A549 (cell line): ENCODE measurements at regions not wholly inside any gene's neighbourhood (a gene's known extent, or its start where the extent isn't known, plus 50 kb on each side); places are given as distances from the start of the nearest gene placed in this dataset.
"Not testable (repeated sequence)": the region's sequence is repeated elsewhere in the genome, so short reads cannot be mapped to it uniquely, and the experiment has no call there.

Experiments used
- ATAC-seq, 2 experiments: fragments of 200-7000 bp in 1 of 2; fragments of >200 bp in 1 of 2; cut with Nextera tagmentation in 1 of 2; cut with Tn5 transposase in 1 of 2; 3 replicates each; pipeline versions ENCODE4 v1.8.0 to v1.9.1; 2018 to 2020; ENCODE audit warnings: mild to moderate bottlenecking in 1 of 2, moderate library complexity in 1 of 2
- CTCF ChIA-PET: fragments of 300-600 bp; sonication (Branson Sonifier 250); formaldehyde crosslinking; extraction: SDS; loops from one replicate; lab custom pipeline; 2021; ENCODE audit warnings: antibody characterized with exemption, inconsistent platforms; lab: Yijun Ruan, JAX
- POLR2A ChIA-PET: fragments of 350-600 bp; formaldehyde crosslinking; extraction: SDS; loops from one replicate; lab custom pipeline; 2021; ENCODE audit warnings: antibody characterized with exemption, inconsistent platforms; lab: Yijun Ruan, JAX
- DNase-seq, 2 experiments: peaks; one replicate each; pipeline versions ENCODE4 v3.0.0 to v3.0.0-alpha.2; 2011 to 2016; ENCODE audit warnings: low read depth in 1 of 2, low spot score in 1 of 2
- FAIRE-seq: peaks from 2 replicates; lab custom pipeline; 2011; peaks lifted over from hg19 to GRCh38; lab: Jason Lieb, UNC
- H3K27ac ChIP-seq, 2 experiments: fragments of >200 bp; sonication (Bioruptor Twin); formaldehyde crosslinking; 3 replicates each; pipeline ENCODE4 v1.5.1; 2016 to 2017
- H3K4me1 ChIP-seq: fragments of >200 bp; sonication (Bioruptor Twin); formaldehyde crosslinking; 3 replicates; pipeline ENCODE4 v1.6.1; 2016
- H3K4me2 ChIP-seq: fragments of >200 bp; sonication (Bioruptor Twin); formaldehyde crosslinking; 3 replicates; pipeline ENCODE4 v1.6.1; 2016
- H3K4me3 ChIP-seq: fragments of >200 bp; sonication (Bioruptor Twin); formaldehyde crosslinking; 3 replicates; pipeline ENCODE4 v1.5.1; 2016
- H3K9me3 ChIP-seq: fragments of >200 bp; sonication (Bioruptor Twin); formaldehyde crosslinking; 3 replicates; pipeline ENCODE4 v1.6.1; 2016
- CBX8 ChIP-seq: fragments of 200-600 bp; sonication (generic); IDR thresholded peaks from 2 replicates; pipeline ENCODE4 v1.6.1; 2016
- CEBPB ChIP-seq, 2 experiments: fragments of >200 bp in 1 of 2; sonication (Bioruptor Twin) in 1 of 2; formaldehyde crosslinking in 1 of 2; IDR thresholded peaks; 2 replicates each; pipeline ENCODE4 v1.6.1; 2012 to 2016
- CTCF ChIP-seq: fragments of >200 bp; sonication (Bioruptor Twin); formaldehyde crosslinking; IDR thresholded peaks from 3 replicates; pipeline ENCODE4 v1.5.1; 2016
- ESRRA ChIP-seq: fragments of 150-350 bp; IDR thresholded peaks from 2 replicates; pipeline ENCODE4 v1.6.1; 2014; ENCODE audit warnings: mild to moderate bottlenecking, low read length, borderline replicate concordance
- HES2 ChIP-seq: fragments of >200 bp; sonication (Bioruptor Twin); formaldehyde crosslinking; IDR thresholded peaks from 2 replicates; pipeline ENCODE4 v1.6.1; 2016
- HEYL ChIP-seq: fragments of 250-450 bp; sonication (Bioruptor Pico); IDR thresholded peaks from 2 replicates; pipeline ENCODE4 v1.8.0; 2021; ENCODE audit warnings: mild to moderate bottlenecking, moderate library complexity
- HMGXB4 ChIP-seq: fragments of 250-450 bp; sonication (Bioruptor Pico); IDR thresholded peaks from 2 replicates; pipeline ENCODE4 v1.5.0; 2021; ENCODE audit warnings: mild to moderate bottlenecking, moderate library complexity, borderline replicate concordance
- HOXA7 ChIP-seq: fragments of 250-450 bp; sonication (Bioruptor Pico); IDR thresholded peaks from 2 replicates; pipeline ENCODE4 v1.5.0; 2020; ENCODE audit warnings: mild to moderate bottlenecking, moderate library complexity
- NPAS2 ChIP-seq: fragments of 250-450 bp; sonication (Bioruptor Pico); IDR thresholded peaks from 2 replicates; pipeline ENCODE4 v1.8.0; 2022; ENCODE audit warnings: mild to moderate bottlenecking, moderate library complexity, borderline replicate concordance
- PHF8 ChIP-seq: fragments of 200-600 bp; sonication (generic); IDR thresholded peaks from 2 replicates; pipeline ENCODE4 v1.6.1; 2016; ENCODE audit warnings: low read depth, mild to moderate bottlenecking, antibody characterized with exemption, moderate library complexity, borderline replicate concordance
- POLR2A ChIP-seq: IDR thresholded peaks from 2 replicates; pipeline ENCODE4 v1.6.1; 2012; ENCODE audit warnings: mild to moderate bottlenecking, low read length
- RNF2 ChIP-seq: fragments of 200-600 bp; sonication (generic); IDR thresholded peaks from 2 replicates; pipeline ENCODE4 v1.6.1; 2016; ENCODE audit warnings: low read depth, mild to moderate bottlenecking, antibody characterized with exemption, moderate library complexity, borderline replicate concordance
- SMC3 ChIP-seq: fragments of >200 bp; sonication (Bioruptor Twin); formaldehyde crosslinking; IDR thresholded peaks from 3 replicates; pipeline ENCODE4 v1.6.1; 2018; ENCODE audit warnings: inconsistent platforms
- ZC3H11A ChIP-seq: fragments of 450-650 bp; IDR thresholded peaks from 2 replicates; pipeline ENCODE4 v1.6.1; 2014; ENCODE audit warnings: antibody characterized with exemption, mild to moderate bottlenecking
- WGBS: methylation state at CpG from one replicate; pipeline ENCODE4 v1.1.6; 2017; ENCODE audit errors: missing lambda C conversion rate; 5-methylcytosine and 5-hydroxymethylcytosine counted together
- TF ChIP-seq, protein P1 (sequence below): fragments of 200-600 bp; sonication (generic); IDR thresholded peaks from 2 replicates; pipeline ENCODE4 v1.6.1; 2016; ENCODE audit warnings: antibody characterized with exemption, mild to moderate bottlenecking, moderate library complexity
- TF ChIP-seq, protein P2 (sequence below): fragments of 250-450 bp; sonication (Bioruptor Pico); IDR thresholded peaks from 2 replicates; pipeline ENCODE4 v1.5.0; 2020; ENCODE audit warnings: low read depth, mild to moderate bottlenecking, moderate library complexity

DNA sequence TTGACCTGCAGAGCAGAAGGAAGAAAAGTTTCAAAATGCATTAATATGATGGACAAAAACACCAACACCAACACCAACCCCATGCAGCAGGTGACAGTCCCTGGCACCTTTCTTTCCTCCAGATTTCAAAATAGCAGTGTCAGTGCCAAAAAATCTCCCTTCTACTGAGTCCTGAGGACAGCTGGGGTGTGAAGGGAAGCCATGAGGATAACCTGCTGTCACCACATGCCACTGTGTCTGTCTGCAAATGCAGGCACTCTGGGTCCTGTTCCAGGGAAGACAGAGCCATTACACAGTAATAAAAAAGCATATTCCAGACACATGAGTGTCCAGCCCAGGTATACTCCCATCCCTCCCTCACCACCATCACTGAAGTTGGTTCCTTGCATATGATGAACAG is 187.5 kb downstream of the BMP15 start:
- no peak for ATAC-seq
- no peak overlapping the region for H3K27ac ChIP-seq
- no peak overlapping the region for H3K4me2 ChIP-seq
- no peak for FAIRE-seq
- TF ChIP-seq PHF8 (no peak), HEYL (CRISPR knock-in tag) (no peak), CBX8 (no peak), ESRRA (no peak), HMGXB4 (CRISPR knock-in tag) (no peak), POLR2A (no peak), CTCF (no peak), SMC3 (no peak), NPAS2 (no peak), RNF2 (no peak), HOXA7 (CRISPR knock-in tag) (no peak), CEBPB (IDR thresholded peaks at IDR 0.05) (no peak), ZC3H11A (no peak), HES2 (no peak)
- TF ChIP-seq, protein P1, sequence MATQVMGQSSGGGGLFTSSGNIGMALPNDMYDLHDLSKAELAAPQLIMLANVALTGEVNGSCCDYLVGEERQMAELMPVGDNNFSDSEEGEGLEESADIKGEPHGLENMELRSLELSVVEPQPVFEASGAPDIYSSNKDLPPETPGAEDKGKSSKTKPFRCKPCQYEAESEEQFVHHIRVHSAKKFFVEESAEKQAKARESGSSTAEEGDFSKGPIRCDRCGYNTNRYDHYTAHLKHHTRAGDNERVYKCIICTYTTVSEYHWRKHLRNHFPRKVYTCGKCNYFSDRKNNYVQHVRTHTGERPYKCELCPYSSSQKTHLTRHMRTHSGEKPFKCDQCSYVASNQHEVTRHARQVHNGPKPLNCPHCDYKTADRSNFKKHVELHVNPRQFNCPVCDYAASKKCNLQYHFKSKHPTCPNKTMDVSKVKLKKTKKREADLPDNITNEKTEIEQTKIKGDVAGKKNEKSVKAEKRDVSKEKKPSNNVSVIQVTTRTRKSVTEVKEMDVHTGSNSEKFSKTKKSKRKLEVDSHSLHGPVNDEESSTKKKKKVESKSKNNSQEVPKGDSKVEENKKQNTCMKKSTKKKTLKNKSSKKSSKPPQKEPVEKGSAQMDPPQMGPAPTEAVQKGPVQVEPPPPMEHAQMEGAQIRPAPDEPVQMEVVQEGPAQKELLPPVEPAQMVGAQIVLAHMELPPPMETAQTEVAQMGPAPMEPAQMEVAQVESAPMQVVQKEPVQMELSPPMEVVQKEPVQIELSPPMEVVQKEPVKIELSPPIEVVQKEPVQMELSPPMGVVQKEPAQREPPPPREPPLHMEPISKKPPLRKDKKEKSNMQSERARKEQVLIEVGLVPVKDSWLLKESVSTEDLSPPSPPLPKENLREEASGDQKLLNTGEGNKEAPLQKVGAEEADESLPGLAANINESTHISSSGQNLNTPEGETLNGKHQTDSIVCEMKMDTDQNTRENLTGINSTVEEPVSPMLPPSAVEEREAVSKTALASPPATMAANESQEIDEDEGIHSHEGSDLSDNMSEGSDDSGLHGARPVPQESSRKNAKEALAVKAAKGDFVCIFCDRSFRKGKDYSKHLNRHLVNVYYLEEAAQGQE, result no peak
- TF ChIP-seq, protein P2, sequence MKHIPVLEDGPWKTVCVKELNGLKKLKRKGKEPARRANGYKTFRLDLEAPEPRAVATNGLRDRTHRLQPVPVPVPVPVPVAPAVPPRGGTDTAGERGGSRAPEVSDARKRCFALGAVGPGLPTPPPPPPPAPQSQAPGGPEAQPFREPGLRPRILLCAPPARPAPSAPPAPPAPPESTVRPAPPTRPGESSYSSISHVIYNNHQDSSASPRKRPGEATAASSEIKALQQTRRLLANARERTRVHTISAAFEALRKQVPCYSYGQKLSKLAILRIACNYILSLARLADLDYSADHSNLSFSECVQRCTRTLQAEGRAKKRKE (CRISPR knock-in tag), result no peak
- no peak overlapping the region for H3K4me3 ChIP-seq
- POLR2A ChIA-PET, result no interaction called here
- H3K4me1 ChIP-seq, result no peaks in the 10 kb centered on the region
- no peak for DNase-seq
- CTCF ChIA-PET, result no interaction called here
- H3K9me3 ChIP-seq, result no peaks in the 10 kb centered on the region

DNA sequence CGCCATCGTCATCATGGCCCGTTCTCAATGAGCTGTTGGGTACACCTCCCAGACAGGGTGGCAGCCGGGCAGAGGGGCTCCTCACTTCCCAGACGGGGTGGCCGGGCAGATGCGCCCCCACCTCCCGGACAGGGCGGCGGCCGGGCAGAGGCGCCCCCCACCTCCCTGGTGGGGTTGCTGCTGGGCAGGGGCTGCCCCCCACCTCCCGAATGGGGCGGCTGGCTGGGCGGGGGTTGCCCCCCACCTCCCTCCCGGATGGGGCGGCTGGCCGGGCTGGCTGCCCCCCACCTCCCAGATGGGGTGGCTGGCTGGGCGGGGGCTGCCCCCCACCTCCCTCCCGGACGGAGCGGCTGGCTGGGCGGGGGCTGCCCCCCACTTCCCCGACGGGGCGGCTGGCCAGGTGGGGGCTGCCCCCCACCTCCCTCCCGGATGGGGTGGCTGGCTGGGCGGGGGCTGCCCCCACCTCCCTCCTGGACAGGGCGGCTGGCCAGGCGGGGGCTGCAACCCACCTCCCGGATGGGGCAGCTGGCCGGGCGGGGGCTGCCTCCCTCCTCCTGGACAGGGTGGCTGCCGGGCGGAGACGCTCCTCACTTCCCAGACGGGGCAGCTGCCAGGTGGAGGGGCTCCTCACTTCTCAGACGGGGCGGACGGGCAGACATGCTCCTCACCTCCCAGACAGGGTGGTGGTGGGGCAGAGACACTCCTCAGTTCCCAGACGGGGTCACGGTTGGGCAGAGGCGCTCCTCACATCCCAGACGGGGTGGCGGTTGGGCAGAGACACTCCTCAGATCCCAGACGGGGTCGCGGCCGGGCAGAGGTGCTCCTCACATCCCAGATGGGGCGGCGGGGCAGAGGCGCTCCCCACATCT is 208.8 kb downstream of the BMP15 start:
- H3K4me3 ChIP-seq, FAIRE-seq, H3K4me2 ChIP-seq, H3K4me1 ChIP-seq, CTCF ChIA-PET, H3K27ac ChIP-seq, POLR2A ChIA-PET, DNase-seq, ATAC-seq, H3K9me3 ChIP-seq: not testable (repeated sequence)
- no CpG with 5 or more reads among the region's 52 CpGs for WGBS

- WGBS, result no CpG with 5 or more reads among the region's 4 CpGs
- H3K4me2 ChIP-seq, H3K9me3 ChIP-seq, POLR2A ChIA-PET, DNase-seq, H3K4me1 ChIP-seq, H3K27ac ChIP-seq, ATAC-seq, CTCF ChIA-PET, FAIRE-seq, H3K4me3 ChIP-seq: not testable (repeated sequence)
Observed at GRCh38 chrX:51125743-51126142, 206.9 kb upstream of the NUDT10 start.
